Forelimb muscle (tissue), 1 donor: ENCODE measurements at regions not wholly inside any gene's neighbourhood (a gene's known extent, or its start where the extent isn't known, plus 50 kb on each side); places are given as distances from the start of the nearest gene placed in this dataset.

Source experiments
- DNase-seq: peaks from one replicate; pipeline ENCODE4 v3.0.0-alpha.2; 2013; ENCODE audit warnings: low read depth

GRCh38 chr4:30875658-30876269 lies 155.6 kb downstream of the PCDH7 start:
- DNase-seq, result no peak

GRCh38 chr4:30879855-30880598 lies 159.9 kb downstream of the PCDH7 start:
- no peak for DNase-seq

GRCh38 chr4:30881985-30882384 lies 161.8 kb downstream of the PCDH7 start:
- no peak for DNase-seq

- DNase-seq, result no peak
Measured at GRCh38 chr4:30882443-30882842, 162.3 kb downstream of the PCDH7 start.

GRCh38 chr4:30882995-30883675 lies 163.0 kb downstream of the PCDH7 start:
- DNase-seq, result no peak

- DNase-seq, result no peak
Measured at GRCh38 chr4:30901461-30902451, 181.6 kb downstream of the PCDH7 start.

- no peak for DNase-seq
Measured at GRCh38 chr4:30903502-30904214, 183.5 kb downstream of the PCDH7 start.

GRCh38 chr4:30904215-30904555 lies 184.0 kb downstream of the PCDH7 start:
- no peak for DNase-seq

GRCh38 chr4:30904588-30904987 lies 184.4 kb downstream of the PCDH7 start:
- no peak for DNase-seq

GRCh38 chr4:30912098-30912714 lies 192.0 kb downstream of the PCDH7 start:
- no peak for DNase-seq

GRCh38 chr4:30916337-30917274 lies 196.4 kb downstream of the PCDH7 start:
- no peak for DNase-seq

- no peak for DNase-seq
Measured at GRCh38 chr4:30917946-30918345, 197.8 kb downstream of the PCDH7 start.

GRCh38 chr4:30919458-30919857 lies 199.3 kb downstream of the PCDH7 start:
- no peak for DNase-seq

- DNase-seq, result no peak
Measured at GRCh38 chr4:30920043-30920442, 199.9 kb downstream of the PCDH7 start.

- no peak for DNase-seq
Measured at GRCh38 chr4:30922625-30923024, 202.5 kb downstream of the PCDH7 start.

GRCh38 chr4:30924495-30924894 lies 204.3 kb downstream of the PCDH7 start:
- DNase-seq, result no peak

GRCh38 chr4:30929649-30930048 lies 209.5 kb downstream of the PCDH7 start:
- DNase-seq, result no peak

- no peak for DNase-seq
Measured at GRCh38 chr4:30930276-30930675, 210.1 kb downstream of the PCDH7 start.

- no peak for DNase-seq
Measured at GRCh38 chr4:30932581-30932980, 212.4 kb downstream of the PCDH7 start.

GRCh38 chr4:30939069-30939468 lies 218.9 kb downstream of the PCDH7 start:
- DNase-seq, result no peak
